ENCODE measurements at regions not wholly inside any gene's neighbourhood (a gene's known extent, or its start where the extent isn't known, plus 50 kb on each side); places are given as distances from the start of the nearest gene placed in this dataset.
"Not testable (repeated sequence)": the region's sequence is repeated elsewhere in the genome, so short reads cannot be mapped to it uniquely, and the experiment has no call there.

DNA sequence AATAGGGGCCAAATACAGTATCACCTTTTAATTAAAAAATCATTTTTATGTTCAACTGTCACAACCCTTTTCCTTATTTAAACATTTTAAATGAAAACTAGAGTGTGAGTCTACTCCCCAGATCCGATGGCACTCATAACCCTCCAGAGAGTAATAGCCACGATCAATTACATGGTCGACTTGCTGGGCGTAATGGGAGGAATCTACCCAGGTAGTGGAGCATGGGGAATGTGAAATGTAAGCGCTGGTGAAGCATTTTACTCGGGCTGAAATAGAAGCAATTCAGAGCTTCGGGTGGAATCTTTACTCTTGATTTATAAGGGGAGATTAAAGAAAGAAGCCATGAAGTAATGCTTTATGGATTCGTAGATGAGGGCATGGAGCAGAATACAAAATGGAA, 321.9 kb downstream of the ACTR3B start:
- no peak for DNase-seq (ENCODE audit: low read depth)

- no peak for DNase-seq (ENCODE audit: low read depth)
These were observed 324.7 kb downstream of the ACTR3B start for GRCh38 chr7:153084278-153084677.

DNA sequence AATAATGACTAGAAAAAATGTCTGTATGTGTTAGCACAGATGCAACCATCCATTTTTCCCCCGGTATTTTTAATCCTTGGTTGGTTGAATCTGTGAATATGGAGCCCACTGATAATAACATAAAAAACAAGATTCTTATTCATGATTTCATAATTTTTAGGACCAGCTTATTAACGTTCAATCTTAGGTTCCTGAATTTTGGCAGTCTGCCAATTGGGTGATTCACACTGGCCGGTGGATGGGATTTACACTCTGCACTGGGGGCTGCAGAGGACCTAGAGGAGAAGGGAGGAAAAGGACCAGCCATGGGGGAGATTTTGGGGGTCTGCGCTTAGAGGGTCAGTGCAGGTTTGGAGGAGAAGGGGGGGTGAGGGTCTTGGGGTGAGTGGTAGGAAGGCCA, 327.9 kb downstream of the ACTR3B start:
- peak; percentile 3 for DNase-seq (ENCODE audit: low read depth)

DNA sequence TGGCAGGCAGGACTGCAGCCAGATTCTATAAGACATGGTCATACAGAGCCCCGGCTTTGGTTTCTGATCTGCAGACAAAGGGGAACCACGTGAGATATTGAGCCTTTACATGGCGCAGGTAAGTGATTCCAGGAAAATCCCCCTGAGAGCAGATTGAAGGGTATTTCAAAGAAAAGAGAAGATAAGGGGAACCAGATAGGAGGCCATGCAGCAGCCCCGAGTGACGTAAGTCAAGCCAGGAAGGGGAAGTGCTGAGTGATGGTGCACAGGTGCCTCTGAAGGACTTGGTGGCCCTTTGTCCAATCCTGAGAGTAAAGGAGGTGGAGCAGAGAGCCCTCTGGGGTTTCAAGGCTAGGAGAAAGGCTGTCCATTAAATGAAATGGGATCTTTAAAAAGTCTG, 329.0 kb downstream of the ACTR3B start:
- no peak for DNase-seq (ENCODE audit: low read depth)

- no peak for DNase-seq (ENCODE audit: low read depth)
These were observed 330.7 kb downstream of the ACTR3B start for GRCh38 chr7:153090209-153090608.

- DNase-seq (ENCODE audit: low read depth), result no peak
These were observed 331.2 kb downstream of the ACTR3B start for GRCh38 chr7:153090764-153091163.

DNA sequence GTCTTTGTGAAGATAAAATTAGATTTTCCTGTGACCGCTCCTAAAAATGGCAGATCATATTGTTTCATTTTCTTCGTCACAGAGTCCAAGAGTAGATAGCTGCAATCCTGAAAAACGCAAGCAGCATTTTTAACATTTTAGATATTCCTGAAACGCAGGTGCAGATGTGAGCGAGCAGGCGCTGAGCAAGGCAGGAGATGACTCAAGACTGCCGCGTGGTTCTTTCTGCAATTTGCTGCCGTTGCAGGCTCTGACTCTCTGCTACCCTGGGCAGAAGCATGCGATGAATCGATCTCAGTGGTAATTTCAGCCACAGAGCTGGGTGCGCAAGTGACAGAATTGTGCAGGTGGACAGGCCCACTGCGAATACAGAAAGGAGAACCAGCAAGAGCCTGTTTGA, 331.9 kb downstream of the ACTR3B start:
- DNase-seq (ENCODE audit: low read depth), result no peak

GRCh38 chr7:153097511-153098201, 338.1 kb downstream of the ACTR3B start:
- no peak for DNase-seq (ENCODE audit: low read depth)

DNA sequence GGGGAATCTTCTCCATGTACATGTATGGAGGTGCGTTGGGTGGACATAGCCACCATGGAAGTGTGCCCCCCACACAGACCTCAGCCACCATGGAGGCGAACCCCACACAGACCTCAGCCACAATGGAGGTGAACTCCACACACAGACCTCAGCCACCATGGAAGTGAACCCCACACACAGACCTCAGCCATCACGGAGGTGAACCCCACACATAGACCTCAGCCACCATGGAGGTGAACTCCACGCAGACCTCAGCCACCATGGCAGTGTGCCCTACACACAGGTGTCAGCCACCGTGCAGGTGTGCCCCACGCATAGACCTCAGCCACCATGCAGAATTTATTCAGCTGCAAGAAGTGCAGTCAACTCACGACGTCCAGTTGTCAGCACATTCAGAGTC, 339.7 kb downstream of the ACTR3B start:
- DNase-seq (ENCODE audit: low read depth), result no peak

DNA sequence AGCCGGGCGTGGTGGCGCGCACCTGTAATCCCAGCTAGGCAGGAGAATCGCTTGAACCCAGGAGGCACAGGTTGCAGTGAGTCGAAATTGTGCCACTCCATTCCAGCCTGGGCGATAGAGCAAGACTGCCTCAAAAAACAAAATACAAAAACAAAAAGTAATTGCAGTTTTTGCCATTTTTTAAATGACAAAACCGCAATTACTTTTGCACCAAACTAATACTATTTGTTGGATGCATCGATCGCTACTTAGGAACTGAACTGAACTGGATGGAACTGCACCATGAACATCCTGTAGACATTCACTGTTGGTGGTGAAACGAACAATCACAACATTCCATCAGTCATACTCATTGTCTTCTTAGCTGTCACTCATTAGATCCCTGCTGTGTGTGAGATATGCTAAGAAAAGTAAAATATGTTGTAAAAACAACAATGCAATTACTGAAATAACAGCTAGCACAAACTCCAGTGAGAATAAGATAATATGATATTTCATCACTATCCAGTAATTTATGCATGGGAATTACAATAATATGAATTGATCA, 341.2 kb downstream of the ACTR3B start:
- no peak for DNase-seq (ENCODE audit: low read depth)

DNA sequence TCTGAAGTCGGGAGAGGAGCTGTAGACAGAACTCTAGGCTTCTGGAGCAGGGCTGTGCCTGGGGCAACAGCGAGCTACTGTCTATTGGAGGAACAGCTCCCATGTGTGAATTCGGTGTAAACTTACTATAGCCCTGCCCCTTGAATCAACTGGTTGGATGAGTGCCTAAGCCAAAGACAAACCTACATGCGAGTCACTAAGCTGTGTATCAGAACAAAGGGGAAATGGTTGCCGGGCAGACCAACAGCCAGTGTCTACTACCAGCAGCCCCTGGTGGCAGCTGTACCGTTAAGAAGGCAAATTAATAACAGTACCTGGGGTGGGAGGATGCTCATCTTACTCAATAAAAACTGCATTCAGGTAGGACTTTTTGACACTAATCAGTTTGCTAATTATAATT, 343.6 kb downstream of the ACTR3B start:
- no peak for DNase-seq (ENCODE audit: low read depth)

- no peak for DNase-seq (ENCODE audit: low read depth)
These were observed 348.3 kb downstream of the ACTR3B start for GRCh38 chr7:153107826-153108225.

DNA sequence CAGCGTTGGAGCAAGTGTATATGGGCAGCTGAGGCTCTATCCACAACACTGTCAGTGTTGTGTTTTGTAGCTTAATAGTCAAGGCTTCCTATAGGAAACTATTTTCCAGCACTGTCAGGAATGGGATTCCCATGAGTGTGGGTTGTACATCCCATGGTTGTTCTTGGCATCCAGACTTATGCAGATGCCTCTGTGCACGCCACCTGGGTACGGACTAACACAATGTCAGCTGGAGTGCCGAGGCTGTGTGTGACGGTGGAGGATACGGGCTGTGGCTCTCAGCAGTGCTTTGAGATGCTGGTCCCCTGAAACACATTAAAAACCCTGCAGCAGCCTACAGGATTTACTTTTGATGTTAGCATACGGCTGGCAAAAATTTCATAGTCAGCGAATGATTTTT, 350.0 kb downstream of the ACTR3B start:
- DNase-seq (ENCODE audit: low read depth), result no peak

GRCh38 chr7:153110606-153111005, 351.1 kb downstream of the ACTR3B start:
- DNase-seq (ENCODE audit: low read depth), result no peak

GRCh38 chr7:153122255-153122654, 362.7 kb downstream of the ACTR3B start:
- DNase-seq (ENCODE audit: low read depth), result not testable (repeated sequence)

GRCh38 chr7:153130052-153130451, 370.5 kb downstream of the ACTR3B start:
- DNase-seq (ENCODE audit: low read depth), result no peak

- DNase-seq (ENCODE audit: low read depth), result no peak
These were observed 392.2 kb downstream of the ACTR3B start for GRCh38 chr7:153151766-153152165.

- no peak for DNase-seq (ENCODE audit: low read depth)
These were observed 393.4 kb downstream of the ACTR3B start for GRCh38 chr7:153152801-153153422.

DNA sequence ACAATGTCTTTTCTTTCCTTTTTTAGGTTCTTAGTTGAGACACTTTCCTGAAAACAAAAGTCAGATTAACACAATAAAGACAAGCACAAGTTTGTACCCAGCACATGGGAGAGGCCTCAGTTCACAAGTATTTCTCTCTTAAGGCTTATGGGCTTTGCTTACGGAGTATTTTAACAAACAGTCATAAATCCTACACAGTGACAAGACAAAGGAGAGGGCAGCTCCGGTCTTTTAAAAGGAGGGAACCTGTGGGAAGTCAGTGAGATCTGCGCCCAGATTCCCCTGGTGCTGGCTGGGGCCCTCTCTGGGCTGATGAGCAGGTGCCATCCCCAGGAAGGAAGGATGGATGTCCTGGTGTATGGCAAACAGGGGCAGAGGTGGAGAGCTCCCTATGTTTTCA, 398.6 kb downstream of the ACTR3B start:
- DNase-seq (ENCODE audit: low read depth), result no peak

DNA sequence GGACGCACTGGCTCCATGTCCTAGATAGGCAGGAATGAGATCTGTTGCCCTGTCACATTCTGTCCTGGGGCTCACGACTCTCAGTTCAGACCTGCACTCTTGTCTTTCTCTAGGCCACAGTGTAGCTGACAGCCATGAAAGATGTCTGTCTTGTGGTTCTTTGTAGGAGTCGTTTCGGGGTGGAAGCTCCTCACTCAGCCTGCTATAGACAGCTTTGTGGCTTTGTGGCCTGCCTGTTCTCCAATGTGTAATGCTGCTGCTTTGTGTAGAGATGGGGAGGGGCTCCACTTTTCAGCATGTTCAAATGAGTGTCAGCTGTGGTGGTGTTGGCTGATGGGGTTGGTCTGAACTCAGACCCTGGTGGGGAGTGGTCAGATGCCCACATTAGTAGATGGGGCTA, 410.7 kb downstream of the ACTR3B start:
- no peak for DNase-seq (ENCODE audit: low read depth)

GRCh38 chr7:153185936-153186335, 426.4 kb downstream of the ACTR3B start:
- no peak for DNase-seq (ENCODE audit: low read depth)

- no peak for DNase-seq (ENCODE audit: low read depth)
These were observed 428.6 kb downstream of the ACTR3B start for GRCh38 chr7:153188161-153188560.

GRCh38 chr7:153188630-153189029, 429.1 kb downstream of the ACTR3B start:
- no peak for DNase-seq (ENCODE audit: low read depth)
